GM12878 (cell line): ENCODE measurements at regions not wholly inside any gene's neighbourhood (a gene's known extent, or its start where the extent isn't known, plus 50 kb on each side); places are given as distances from the start of the nearest gene placed in this dataset.

Experiments used
- ATAC-seq: fragments of 200-7000 bp; cut with Tn5 transposase; 3 replicates; pipeline ENCODE4 v1.9.1; 2020; ENCODE audit warnings: mild to moderate bottlenecking, moderate library complexity
- BruUV-seq: library from RNA; stranded (reverse); fragments of 400-500 nt; replicated peaks from 2 replicates; lab custom pipeline; 2021; lab: Mats Ljungman, UMichigan
- CTCF ChIA-PET: fragments of 300-600 bp; sonication (Branson Sonifier 250); formaldehyde crosslinking; extraction: SDS; loops from one replicate; lab custom pipeline; 2021; ENCODE audit warnings: inconsistent platforms; lab: Yijun Ruan, JAX
- POLR2A ChIA-PET: fragments of 350-600 bp; formaldehyde crosslinking; extraction: SDS; loops from one replicate; lab custom pipeline; 2021; ENCODE audit warnings: inconsistent platforms; lab: Charles Lee
- RAD21 ChIA-PET: fragments of 300-600 bp; sonication (Branson Sonifier 250); formaldehyde crosslinking; loops from one replicate; lab custom pipeline; 2023; ENCODE audit warnings: antibody characterized with exemption; ENCODE audit not compliant: unreplicated experiment; lab: Charles Lee
- SMC1A ChIA-PET: fragments of 300-600 bp; sonication (Branson Sonifier 250); formaldehyde crosslinking; loops from one replicate; lab custom pipeline; 2023; ENCODE audit not compliant: unreplicated experiment, uncharacterized antibody; lab: Charles Lee
- DNase-seq: peaks from one replicate; pipeline ENCODE4 v3.0.0-alpha.2; 2011; ENCODE audit warnings: low read depth, low spot score
- FAIRE-seq: peaks from 3 replicates; lab custom pipeline; 2011; peaks lifted over from hg19 to GRCh38; lab: Jason Lieb, UNC
- H2AFZ ChIP-seq: 2 replicates; pipeline ENCODE4 v1.6.0; 2011; ENCODE audit warnings: low read depth, low read length, control low read depth; ENCODE audit not compliant: control insufficient read depth
- H3K27ac ChIP-seq: 2 replicates; pipeline ENCODE4 v1.5.1; 2011; ENCODE audit warnings: control low read depth; ENCODE audit not compliant: control insufficient read depth, insufficient read depth
- H3K27me3 ChIP-seq, 2 experiments: replicated peaks in 1 of 2; 2 replicates each; pipeline versions ENCODE4 v1.6.0 to v1.6.1; 2011; ENCODE audit warnings: low read length in 1 of 2; ENCODE audit not compliant: control insufficient read depth in 2 of 2, insufficient read depth in 2 of 2
- H3K36me3 ChIP-seq, 2 experiments: 2 replicates each; pipeline ENCODE4 v1.5.1; 2011; ENCODE audit warnings: low read length in 1 of 2; ENCODE audit not compliant: control insufficient read depth in 2 of 2, insufficient read depth in 2 of 2
- H3K4me1 ChIP-seq: 2 replicates; pipeline ENCODE4 v1.6.1; 2011; ENCODE audit warnings: mild to moderate bottlenecking, low read length, moderate library complexity, mixed read lengths; ENCODE audit not compliant: control insufficient read depth, insufficient read depth
- H3K4me2 ChIP-seq: 2 replicates; pipeline ENCODE4 v1.6.0; 2011; ENCODE audit warnings: control low read depth; ENCODE audit not compliant: control insufficient read depth, insufficient read depth
- H3K4me3 ChIP-seq: fragments of 200-600 bp; sonication (generic); 2 replicates; pipeline ENCODE4 v1.5.1; 2016
- H3K79me2 ChIP-seq: 2 replicates; pipeline ENCODE4 v1.6.0; 2011; ENCODE audit warnings: low read length; ENCODE audit not compliant: control insufficient read depth, insufficient read depth
- H3K9ac ChIP-seq: 2 replicates; pipeline ENCODE4 v1.8.0; 2011; ENCODE audit warnings: low read length, control low read depth, mixed read lengths; ENCODE audit not compliant: control insufficient read depth, insufficient read depth
- H3K9me3 ChIP-seq: replicated peaks from 3 replicates; pipeline ENCODE4 v1.5.1; 2011; ENCODE audit warnings: mild to moderate bottlenecking, low read length; ENCODE audit not compliant: control insufficient read depth, insufficient read depth
- H4K20me1 ChIP-seq: 2 replicates; pipeline ENCODE4 v1.6.0; 2011; ENCODE audit not compliant: control insufficient read depth, insufficient read depth
- BCL11A ChIP-seq: IDR thresholded peaks from 2 replicates; pipeline ENCODE4 v1.6.1; 2011; ENCODE audit warnings: low read depth, low read length
- BHLHE40 ChIP-seq, 2 experiments: fragments of 450-650 bp in 1 of 2; IDR thresholded peaks; 2 replicates each; pipeline ENCODE4 v1.6.1; 2011 to 2017; ENCODE audit warnings: low read depth in 2 of 2, borderline replicate concordance in 1 of 2, improper control_type of control experiment in 1 of 2, low read length in 1 of 2, mild to moderate bottlenecking in 1 of 2
- CHD4 ChIP-seq: fragments of 200-600 bp; sonication (generic); IDR thresholded peaks from 2 replicates; pipeline ENCODE4 v1.6.1; 2016; ENCODE audit warnings: mild to moderate bottlenecking
- CREM ChIP-seq: IDR thresholded peaks from 2 replicates; pipeline ENCODE4 v1.6.1; 2014; ENCODE audit warnings: antibody characterized with exemption, low read depth
- HCFC1 ChIP-seq: fragments of 150-350 bp; IDR thresholded peaks from 2 replicates; pipeline ENCODE4 v1.6.1; 2014; ENCODE audit warnings: low read length
- IRF4 ChIP-seq: IDR thresholded peaks from 2 replicates; pipeline ENCODE4 v1.6.1; 2011; ENCODE audit warnings: low read depth, low read length
- JUND ChIP-seq: IDR thresholded peaks from 2 replicates; pipeline ENCODE4 v1.6.1; 2012; ENCODE audit warnings: low read depth, mild to moderate bottlenecking, low read length, improper control_type of control experiment, moderate library complexity
- NFXL1 ChIP-seq: fragments of 450-650 bp; IDR thresholded peaks from 2 replicates; pipeline ENCODE4 v1.6.1; 2017; ENCODE audit warnings: antibody characterized with exemption, mild to moderate bottlenecking, borderline replicate concordance
- PML ChIP-seq: IDR thresholded peaks from 2 replicates; pipeline ENCODE4 v1.6.1; 2012; ENCODE audit warnings: low read length, inconsistent platforms
- POU2F2 ChIP-seq: IDR thresholded peaks from 3 replicates; pipeline ENCODE4 v1.6.1; 2011; ENCODE audit warnings: low read depth, mild to moderate bottlenecking, low read length, borderline replicate concordance
- SIX5 ChIP-seq: IDR thresholded peaks from 2 replicates; pipeline ENCODE4 v1.6.1; 2011; ENCODE audit warnings: mild to moderate bottlenecking, low read depth, low read length, moderate library complexity; ENCODE audit not compliant: severe bottlenecking
- SMAD5 ChIP-seq: IDR thresholded peaks from 2 replicates; pipeline ENCODE4 v1.6.1; 2016; ENCODE audit warnings: antibody characterized with exemption, low read depth
- STAT3 ChIP-seq: IDR thresholded peaks from 2 replicates; pipeline ENCODE4 v1.6.1; 2011; ENCODE audit warnings: low read depth, low read length, improper control_type of control experiment
- WGBS: methylation state at CpG from one replicate; pipeline ENCODE4 v1.1.6; 2016; ENCODE audit warnings: low lambda C conversion rate; ENCODE audit not compliant: insufficient replicate concordance, insufficient coverage; ENCODE audit errors: missing lambda C conversion rate; 5-methylcytosine and 5-hydroxymethylcytosine counted together
- in situ Hi-C: fragments of 300-500 bp; cut with MboI; formaldehyde crosslinking; loops from 9 replicates; pipeline ENCODE4 v1.14.3; 2018; ENCODE audit warnings: mixed read lengths
- intact Hi-C: fragments of 100-400 bp; cut with micrococcal nuclease; formaldehyde crosslinking; loops from one replicate; pipeline ENCODE4 v1.14.2; 2022; ENCODE audit not compliant: unreplicated experiment
- TF ChIP-seq, protein P1 (sequence below): fragments of 450-650 bp; IDR thresholded peaks from 2 replicates; pipeline ENCODE4 v1.6.1; 2016; ENCODE audit warnings: mild to moderate bottlenecking
- TF ChIP-seq, protein P2 (sequence below): IDR thresholded peaks from 2 replicates; pipeline ENCODE4 v1.6.1; 2012; ENCODE audit warnings: low read depth, low read length, improper control_type of control experiment

DNA sequence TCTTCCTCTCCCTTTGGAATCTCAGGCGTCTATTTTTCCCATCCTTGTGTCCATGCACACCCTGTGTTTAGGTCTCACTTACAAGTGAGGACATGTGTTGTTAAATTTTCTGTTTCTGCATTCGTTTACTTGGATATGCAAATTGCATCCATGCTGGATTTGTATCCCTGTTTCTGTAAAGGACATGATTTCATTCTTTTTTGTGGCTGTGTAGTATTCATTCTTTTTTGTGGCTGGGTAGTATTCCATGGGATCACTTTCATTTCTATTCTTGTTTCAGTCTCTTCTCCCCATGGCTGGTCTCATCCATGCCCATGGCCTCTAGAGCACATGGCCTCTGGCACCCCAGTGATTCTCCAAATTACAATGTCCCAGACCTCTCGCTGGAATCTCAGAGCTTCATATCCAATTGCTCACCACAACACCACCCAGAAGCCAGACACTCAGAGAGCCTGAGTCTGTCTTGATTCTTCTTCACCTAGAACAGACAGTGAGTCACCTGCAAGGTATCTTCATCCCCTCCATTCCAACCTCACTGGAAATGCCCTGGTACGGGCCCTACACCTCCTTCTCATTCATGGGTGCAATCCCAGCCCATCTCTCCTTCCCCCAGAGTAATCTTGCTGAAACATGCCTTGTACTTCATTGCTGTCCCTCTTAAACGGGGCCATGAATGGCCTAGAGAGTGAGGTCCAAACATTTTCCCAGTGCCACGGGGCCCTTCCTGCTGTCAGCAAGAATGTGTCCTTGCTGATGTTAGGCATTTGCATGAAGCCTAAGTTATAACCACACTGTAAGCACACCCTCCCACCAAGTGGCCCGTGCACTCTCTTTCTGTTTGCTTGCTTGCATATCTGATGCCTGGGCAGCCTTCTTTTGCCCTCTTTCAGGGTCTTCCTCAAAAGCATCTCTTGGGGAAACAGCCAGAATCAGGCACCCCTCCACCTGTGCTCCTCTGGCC is 476.2 kb upstream of the TSHZ3 start:
- CTCF ChIA-PET = no interaction called here
- SMC1A ChIA-PET = no interaction called here
- Histone ChIP-seq H4K20me1 (no peaks in the 10 kb centered on the region), H3K4me3 (no peak overlapping the region), H3K4me1 (no peaks in the 10 kb centered on the region), H3K9me3 (no peaks in the 10 kb centered on the region; the same call in 2 of the 3 replicates), H3K27me3 (no peaks in the 10 kb centered on the region), H3K79me2 (no peaks in the 10 kb centered on the region), H2AFZ (no peak overlapping the region), H3K4me2 (no peak overlapping the region), H3K27ac (no peak overlapping the region), H3K36me3 (no peaks in the 10 kb centered on the region), H3K9ac (no peak overlapping the region)
- RAD21 ChIA-PET = no interaction called here
- no TSS peak for BruUV-seq
- FAIRE-seq (no peak), ATAC-seq (no peak), DNase-seq (no peak)
- no peak for TF ChIP-seq NFXL1
- TF ChIP-seq CHD4 = no peak
- no peak for TF ChIP-seq STAT3
- TF ChIP-seq POU2F2 = no peak
- TF ChIP-seq CREM = no peak
- TF ChIP-seq BCL11A = no peak
- TF ChIP-seq PML = no peak
- TF ChIP-seq SIX5 = no peak
- no peak for TF ChIP-seq BHLHE40 (IDR thresholded peaks at IDR 0.05; ENCODE audit: borderline replicate concordance in 1 of 2, low read depth in 2 of 2, low read length in 1 of 2)
- TF ChIP-seq JUND = no peak
- no peak for TF ChIP-seq IRF4
- TF ChIP-seq SMAD5 = no peak
- no peak for TF ChIP-seq HCFC1
- TF ChIP-seq, protein P1, sequence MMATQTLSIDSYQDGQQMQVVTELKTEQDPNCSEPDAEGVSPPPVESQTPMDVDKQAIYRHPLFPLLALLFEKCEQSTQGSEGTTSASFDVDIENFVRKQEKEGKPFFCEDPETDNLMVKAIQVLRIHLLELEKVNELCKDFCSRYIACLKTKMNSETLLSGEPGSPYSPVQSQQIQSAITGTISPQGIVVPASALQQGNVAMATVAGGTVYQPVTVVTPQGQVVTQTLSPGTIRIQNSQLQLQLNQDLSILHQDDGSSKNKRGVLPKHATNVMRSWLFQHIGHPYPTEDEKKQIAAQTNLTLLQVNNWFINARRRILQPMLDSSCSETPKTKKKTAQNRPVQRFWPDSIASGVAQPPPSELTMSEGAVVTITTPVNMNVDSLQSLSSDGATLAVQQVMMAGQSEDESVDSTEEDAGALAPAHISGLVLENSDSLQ = no peak
- TF ChIP-seq, protein P2, sequence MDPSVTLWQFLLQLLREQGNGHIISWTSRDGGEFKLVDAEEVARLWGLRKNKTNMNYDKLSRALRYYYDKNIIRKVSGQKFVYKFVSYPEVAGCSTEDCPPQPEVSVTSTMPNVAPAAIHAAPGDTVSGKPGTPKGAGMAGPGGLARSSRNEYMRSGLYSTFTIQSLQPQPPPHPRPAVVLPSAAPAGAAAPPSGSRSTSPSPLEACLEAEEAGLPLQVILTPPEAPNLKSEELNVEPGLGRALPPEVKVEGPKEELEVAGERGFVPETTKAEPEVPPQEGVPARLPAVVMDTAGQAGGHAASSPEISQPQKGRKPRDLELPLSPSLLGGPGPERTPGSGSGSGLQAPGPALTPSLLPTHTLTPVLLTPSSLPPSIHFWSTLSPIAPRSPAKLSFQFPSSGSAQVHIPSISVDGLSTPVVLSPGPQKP = no peak
- POLR2A ChIA-PET = no interaction called here
- WGBS = 3% methylated on average over 7 of the region's 7 CpGs
- in situ Hi-C loops (no loop called here), intact Hi-C loops (no loop called here)
